Smooth muscle cell (in vitro differentiated cells): ENCODE measurements at regions not wholly inside any gene's neighbourhood (a gene's known extent, or its start where the extent isn't known, plus 50 kb on each side); places are given as distances from the start of the nearest gene placed in this dataset.
"Not testable (repeated sequence)": the region's sequence is repeated elsewhere in the genome, so short reads cannot be mapped to it uniquely, and the experiment has no call there.

Experiments
- DNase-seq: peaks from one replicate; lab custom pipeline; 2025; ENCODE audit not compliant: unreplicated experiment; lab: John Stamatoyannopoulos, UW
- H2AFZ ChIP-seq: fragments of 200-600 bp; sonication (generic); 2 replicates; pipeline ENCODE4 v1.6.0; 2016; ENCODE audit warnings: antibody characterized with exemption, low read depth, mild to moderate bottlenecking
- H3F3A ChIP-seq: fragments of 200-600 bp; sonication (generic); 2 replicates; pipeline ENCODE4 v1.6.0; 2017; ENCODE audit warnings: antibody characterized with exemption, low read depth
- H3K27ac ChIP-seq: fragments of 200-600 bp; sonication (generic); 2 replicates; pipeline ENCODE4 v1.5.1; 2016; ENCODE audit warnings: low read depth, mild to moderate bottlenecking
- H3K27me3 ChIP-seq: fragments of 200-600 bp; sonication (generic); 2 replicates; pipeline ENCODE4 v1.6.1; 2016; ENCODE audit warnings: low read depth, mild to moderate bottlenecking
- H3K36me3 ChIP-seq: fragments of 200-600 bp; sonication (generic); 2 replicates; pipeline ENCODE4 v1.5.1; 2016; ENCODE audit warnings: low read depth
- H3K4me1 ChIP-seq: fragments of 200-600 bp; sonication (generic); 2 replicates; pipeline ENCODE4 v1.5.1; 2016; ENCODE audit warnings: low read depth
- H3K4me2 ChIP-seq: fragments of 200-600 bp; sonication (generic); 2 replicates; pipeline ENCODE4 v1.6.0; 2016; ENCODE audit warnings: mild to moderate bottlenecking
- H3K4me3 ChIP-seq: fragments of 200-600 bp; sonication (generic); 2 replicates; pipeline ENCODE4 v1.5.1; 2016; ENCODE audit warnings: mild to moderate bottlenecking
- H3K79me2 ChIP-seq: fragments of 200-600 bp; sonication (generic); 2 replicates; pipeline ENCODE4 v1.6.0; 2016; ENCODE audit warnings: low read depth, mild to moderate bottlenecking
- H3K9ac ChIP-seq: fragments of 200-600 bp; sonication (generic); 2 replicates; pipeline ENCODE4 v1.6.0; 2016; ENCODE audit warnings: low read depth
- H3K9me3 ChIP-seq: fragments of 200-600 bp; sonication (generic); replicated peaks from 2 replicates; pipeline ENCODE4 v1.5.1; 2016; ENCODE audit warnings: low read depth
- H4K20me1 ChIP-seq: fragments of 200-600 bp; sonication (generic); 2 replicates; pipeline ENCODE4 v1.6.0; 2016; ENCODE audit warnings: low read depth
- CTCF ChIP-seq: fragments of 200-600 bp; sonication (generic); IDR thresholded peaks from 2 replicates; pipeline ENCODE4 v1.5.1; 2017; ENCODE audit warnings: borderline replicate concordance, mild to moderate bottlenecking, antibody characterized with exemption; ENCODE audit not compliant: insufficient read depth, poor library complexity, severe bottlenecking
- WGBS: methylation state at CpG from one replicate; pipeline ENCODE4 v1.1.7; 2016; ENCODE audit warnings: low lambda C conversion rate; 5-methylcytosine and 5-hydroxymethylcytosine counted together

- no peak overlapping the region for H3K9ac ChIP-seq
- 92% methylated on average over 14 of the region's 14 CpGs for WGBS
- H3K27ac ChIP-seq, result no peak overlapping the region
- H3K4me2 ChIP-seq, result no peak overlapping the region
- H3K27me3 ChIP-seq, result no peaks in the 10 kb centered on the region
- no peaks in the 10 kb centered on the region for H3K36me3 ChIP-seq
- no peak for TF ChIP-seq CTCF
- H3K4me3 ChIP-seq, result no peak overlapping the region
- no peak for DNase-seq
- no peaks in the 10 kb centered on the region for H3F3A ChIP-seq
- no peaks in the 10 kb centered on the region for H3K9me3 ChIP-seq
- no peak overlapping the region for H2AFZ ChIP-seq
- H4K20me1 ChIP-seq, result no peaks in the 10 kb centered on the region
- no peaks in the 10 kb centered on the region for H3K79me2 ChIP-seq
- H3K4me1 ChIP-seq, result no peaks in the 10 kb centered on the region
These were observed 95.2 kb upstream of the C1orf174 start for GRCh38 chr1:3995141-3995780.

DNA sequence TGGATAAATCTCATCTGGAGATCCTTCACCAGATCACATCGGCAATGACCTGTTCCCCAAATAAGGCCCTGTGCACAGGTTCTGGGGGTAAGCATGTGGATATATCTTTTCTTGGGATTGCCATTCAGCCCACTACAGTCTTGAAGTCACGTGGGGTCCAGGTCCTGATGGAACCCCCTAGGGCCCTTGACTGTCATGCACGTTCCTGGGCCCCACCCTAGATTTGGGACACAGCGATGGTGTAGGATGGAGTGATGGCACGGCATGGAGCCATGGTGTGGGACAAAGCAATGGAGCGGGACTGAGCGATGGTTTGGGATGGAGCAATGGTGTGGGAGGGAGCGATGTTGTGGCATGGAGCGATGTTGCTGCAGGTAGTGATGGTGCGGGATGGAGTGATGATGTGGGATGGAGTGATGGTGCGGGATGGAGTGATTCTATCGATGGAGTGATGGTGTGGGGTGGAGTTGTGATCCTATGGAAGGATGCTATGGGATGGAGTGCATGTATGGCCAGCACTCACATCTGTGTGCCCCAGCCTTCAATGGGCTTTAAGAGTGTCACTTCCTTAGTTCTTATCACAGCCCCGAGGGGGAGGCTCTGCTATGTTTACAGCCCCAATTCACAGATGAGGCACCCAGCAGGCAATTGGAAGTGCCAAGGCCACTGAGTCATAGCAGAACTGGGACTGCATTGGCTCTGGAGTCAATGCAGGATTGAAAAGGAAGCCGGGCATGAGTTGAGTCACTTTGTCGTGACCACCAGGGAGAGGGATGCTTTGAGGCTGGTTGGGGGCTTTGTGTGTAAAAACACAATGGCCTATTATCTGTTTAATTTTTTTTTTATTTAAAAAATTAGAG, 97.0 kb upstream of the C1orf174 start:
- Histone ChIP-seq H3K4me2 (no peak overlapping the region), H3K27me3 (no peaks in the 10 kb centered on the region), H3K36me3 (no peaks in the 10 kb centered on the region), H3F3A (no peaks in the 10 kb centered on the region), H3K4me1 (no peaks in the 10 kb centered on the region), H3K9me3 (no peaks in the 10 kb centered on the region), H3K79me2 (no peaks in the 10 kb centered on the region), H2AFZ (no peak overlapping the region), H3K27ac (no peak overlapping the region), H3K9ac (no peak overlapping the region), H3K4me3 (no peak overlapping the region), H4K20me1 (no peaks in the 10 kb centered on the region)
- TF ChIP-seq CTCF, result no peak
- DNase-seq, result no peak
- 78% methylated on average over 15 of the region's 15 CpGs for WGBS

DNA sequence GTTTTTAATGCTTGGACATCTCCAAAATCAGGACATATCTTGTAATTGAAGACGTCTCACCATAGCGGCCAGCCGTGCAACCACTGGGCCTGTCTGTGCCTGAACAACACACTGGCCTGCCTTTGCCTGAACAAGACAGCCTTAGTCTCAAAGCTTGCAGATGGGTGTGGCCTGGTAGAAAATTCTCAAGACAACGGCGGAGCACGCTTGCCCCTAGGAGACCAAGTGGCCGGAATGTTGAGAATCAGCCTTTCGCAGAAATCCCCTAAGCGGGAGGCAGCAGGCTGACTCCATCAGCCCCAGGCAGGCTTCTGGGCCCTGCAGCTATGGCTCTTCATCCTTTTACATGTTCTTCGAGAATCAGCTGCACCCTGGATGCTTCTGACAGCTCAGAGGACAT, 98.0 kb upstream of the C1orf174 start:
- H3K4me2 ChIP-seq, result no peak overlapping the region
- H3K36me3 ChIP-seq, result no peaks in the 10 kb centered on the region
- no peak overlapping the region for H3K9ac ChIP-seq
- 76% methylated on average over 10 of the region's 10 CpGs for WGBS
- DNase-seq, result no peak
- no peaks in the 10 kb centered on the region for H3K27me3 ChIP-seq
- TF ChIP-seq CTCF, result no peak
- H2AFZ ChIP-seq, result no peak overlapping the region
- no peaks in the 10 kb centered on the region for H3K79me2 ChIP-seq
- no peaks in the 10 kb centered on the region for H4K20me1 ChIP-seq
- no peaks in the 10 kb centered on the region for H3K9me3 ChIP-seq
- H3K4me3 ChIP-seq, result no peak overlapping the region
- no peak overlapping the region for H3K27ac ChIP-seq
- no peaks in the 10 kb centered on the region for H3F3A ChIP-seq
- no peaks in the 10 kb centered on the region for H3K4me1 ChIP-seq

DNA sequence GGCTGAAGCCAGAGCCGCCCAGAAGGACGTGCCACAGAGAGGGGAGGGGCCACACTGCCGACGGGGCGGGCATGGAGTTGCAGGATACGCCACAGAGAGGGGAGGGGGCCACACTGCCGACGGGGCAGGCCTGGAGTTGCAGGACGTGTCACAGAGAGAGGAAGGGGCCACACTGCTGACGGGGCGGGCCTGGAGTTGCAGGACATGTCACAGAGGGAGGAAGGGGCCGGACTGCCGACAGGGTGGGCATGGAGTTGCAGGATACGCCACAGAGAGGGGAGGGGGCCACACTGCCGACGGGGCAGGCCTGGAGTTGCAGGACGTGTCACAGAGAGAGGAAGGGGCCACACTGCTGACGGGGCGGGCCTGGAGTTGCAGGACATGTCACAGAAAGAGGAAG, 99.4 kb upstream of the C1orf174 start:
- not testable (repeated sequence) for H3K36me3 ChIP-seq, H3K27me3 ChIP-seq, H3K9ac ChIP-seq, H3K27ac ChIP-seq, H4K20me1 ChIP-seq, H3K4me2 ChIP-seq, H3K4me1 ChIP-seq, DNase-seq, H3K9me3 ChIP-seq, H2AFZ ChIP-seq, H3K4me3 ChIP-seq, H3F3A ChIP-seq, H3K79me2 ChIP-seq
- WGBS, result 75% methylated on average over 18 of the region's 19 CpGs
